ENCODE measurements at regions not wholly inside any gene's neighbourhood (a gene's known extent, or its start where the extent isn't known, plus 50 kb on each side); places are given as distances from the start of the nearest gene placed in this dataset.

GRCh38 chr9:20002011-20002410, 213.2 kb upstream of the SLC24A2 start (continued):
- TF ChIP-seq MYBL2 (IDR thresholded peaks at IDR 0.05; ENCODE audit: low read depth) (no peak), MYBL2 (CRISPR knock-in tag; IDR thresholded peaks at IDR 0.05; ENCODE audit: borderline replicate concordance) (no peak), KLF6 (CRISPR knock-in tag; IDR thresholded peaks at IDR 0.05; ENCODE audit: borderline replicate concordance) (no peak), RFX1 (IDR thresholded peaks at IDR 0.05) (no peak), TEAD1 (CRISPR knock-in tag; IDR thresholded peaks at IDR 0.05) (no peak), CCNT2 (IDR thresholded peaks at IDR 0.05; ENCODE audit: borderline replicate concordance, extremely low read depth, insufficient read length, low read depth, low read length) (no peak), CBFB (CRISPR knock-in tag; IDR thresholded peaks at IDR 0.05) (no peak)

- Histone ChIP-seq H3K4me1 (replicated peaks in 1 of 2; ENCODE audit: control insufficient read depth in 2 of 2, insufficient read depth in 2 of 2, low read length in 2 of 2) (no peaks in the 10 kb centered on the region), H4K20me1 (replicated peaks; ENCODE audit: control insufficient read depth, insufficient read depth, low read length) (no peaks in the 10 kb centered on the region), H3K9me3 (replicated peaks; ENCODE audit: control insufficient read depth, insufficient read depth, low read depth, low read length) (no peaks in the 10 kb centered on the region), H3K27me3 (ENCODE audit: control insufficient read depth in 2 of 2, insufficient read depth in 2 of 2, low read length in 2 of 2) (no peaks in the 10 kb centered on the region), H3K9ac (ENCODE audit: insufficient read depth in 1 of 2, low read depth in 2 of 2, low read length in 2 of 2) (no peak overlapping the region), H3K4me3 (no peak overlapping the region), H3K36me3 (ENCODE audit: control insufficient read depth, insufficient read depth, low read length) (no peaks in the 10 kb centered on the region), H3K27ac (ENCODE audit: extremely low read depth, low read depth, low read length) (no peak overlapping the region), H3K9me1 (ENCODE audit: control insufficient read depth, insufficient read depth, low read length) (no peaks in the 10 kb centered on the region), H2AFZ (ENCODE audit: low read depth, low read length) (no peak overlapping the region), H3K79me2 (ENCODE audit: control insufficient read depth, insufficient read depth, low read length) (no peaks in the 10 kb centered on the region), H3K4me2 (ENCODE audit: insufficient read depth, low read length) (no peak overlapping the region)
- BruUV-seq (replicated peaks) = no TSS peak
- in situ Hi-C loops (cut with MboI) = no loop called here
- ChIA-PET POLR2A (no interaction called here), CTCF (ENCODE audit: low intra/inter-chr PET ratio) (no interaction called here)
- ATAC-seq (no peak), FAIRE-seq (no peak), DNase-seq (ENCODE audit: extremely low read depth in 1 of 4, low spot score in 3 of 4) (no peak)
- intact Hi-C loops (cut with micrococcal nuclease) = no loop called here
- 0% methylated on average over 5 of the region's 5 CpGs for WGBS (ENCODE audit: insufficient coverage, low coverage, missing lambda C conversion rate)
- TF ChIP-seq MCM5 (IDR thresholded peaks at IDR 0.05; ENCODE audit: low read depth) = no peak
- no peak for TF ChIP-seq DACH1 (IDR thresholded peaks at IDR 0.05; ENCODE audit: partially characterized antibody)
- no peak for TF ChIP-seq TBL1XR1 (IDR thresholded peaks at IDR 0.05; ENCODE audit: low read length in 2 of 2)
- no peak for TF ChIP-seq MCM2 (IDR thresholded peaks at IDR 0.05; ENCODE audit: low read depth)
- no peak for TF ChIP-seq ZNF407 (IDR thresholded peaks at IDR 0.05; ENCODE audit: low read depth)
- no peak for TF ChIP-seq CREB5 (CRISPR knock-in tag; IDR thresholded peaks at IDR 0.05)
These were observed 212.2 kb upstream of the SLC24A2 start for GRCh38 chr9:20001058-20001457.
